GM18907 (cell line): ENCODE measurements at regions not wholly inside any gene's neighbourhood (a gene's known extent, or its start where the extent isn't known, plus 50 kb on each side); places are given as distances from the start of the nearest gene placed in this dataset.
A peak's percentile ranks its signal among the peaks of the same experiment; 100 is the strongest.
"Not testable (repeated sequence)": the region's sequence is repeated elsewhere in the genome, so short reads cannot be mapped to it uniquely, and the experiment has no call there.

Source experiments
- ATAC-seq: cut with Tn5 transposase; IDR thresholded peaks from one replicate; pipeline ENCODE4 v1.9.1; 2021; ENCODE audit warnings: mild to moderate bottlenecking, moderate library complexity; ENCODE audit not compliant: unreplicated experiment

GRCh38 chr17:71446645-71447437, 674.0 kb upstream of the SOX9 start:
- no peak for ATAC-seq

DNA sequence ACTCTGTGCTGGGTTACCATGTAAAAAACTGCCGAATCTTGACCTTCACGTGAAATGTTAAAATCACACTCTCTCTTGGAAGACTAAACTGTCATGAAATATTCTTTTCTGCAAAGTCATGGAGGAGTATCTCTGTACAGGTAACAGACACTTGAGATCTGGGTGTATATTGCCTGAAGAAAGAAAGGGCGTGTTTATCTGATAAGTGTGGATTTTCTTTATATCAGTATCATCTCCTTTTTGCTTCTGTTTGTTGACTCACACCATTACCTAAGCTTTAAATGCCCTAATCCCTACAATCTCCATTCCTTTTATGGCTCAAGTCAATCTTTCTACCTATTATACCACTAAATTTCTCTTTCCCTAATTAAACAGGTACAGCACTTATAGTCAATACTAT, 673.2 kb upstream of the SOX9 start:
- ATAC-seq = no peak

GRCh38 chr17:71450657-71451056, 670.2 kb upstream of the SOX9 start:
- not testable (repeated sequence) for ATAC-seq

DNA sequence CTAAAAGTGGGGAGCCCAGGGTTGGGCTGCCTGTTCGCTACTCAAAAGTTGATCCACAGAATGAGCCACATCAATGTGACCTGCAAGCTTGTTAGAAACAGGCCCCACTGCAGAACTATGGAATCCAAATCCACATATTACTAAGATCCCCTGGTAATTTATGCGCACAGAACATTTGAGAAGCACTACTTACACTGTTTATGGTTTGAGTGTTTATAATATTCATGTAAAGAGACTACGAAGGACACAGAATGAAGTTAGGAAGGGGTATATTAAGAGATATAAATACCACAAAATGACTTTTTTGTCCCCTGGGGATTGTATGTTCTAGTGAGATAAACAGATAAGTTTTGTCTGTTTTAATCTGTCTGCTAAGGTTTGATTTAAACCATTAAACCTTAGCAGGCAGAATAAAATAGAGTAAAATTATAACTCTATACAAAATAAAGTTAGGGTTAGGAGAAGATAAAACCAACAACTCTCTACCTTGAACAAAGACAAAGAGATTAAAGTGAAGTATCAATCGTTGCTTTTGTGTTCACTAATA, 666.9 kb upstream of the SOX9 start:
- ATAC-seq = no peak

DNA sequence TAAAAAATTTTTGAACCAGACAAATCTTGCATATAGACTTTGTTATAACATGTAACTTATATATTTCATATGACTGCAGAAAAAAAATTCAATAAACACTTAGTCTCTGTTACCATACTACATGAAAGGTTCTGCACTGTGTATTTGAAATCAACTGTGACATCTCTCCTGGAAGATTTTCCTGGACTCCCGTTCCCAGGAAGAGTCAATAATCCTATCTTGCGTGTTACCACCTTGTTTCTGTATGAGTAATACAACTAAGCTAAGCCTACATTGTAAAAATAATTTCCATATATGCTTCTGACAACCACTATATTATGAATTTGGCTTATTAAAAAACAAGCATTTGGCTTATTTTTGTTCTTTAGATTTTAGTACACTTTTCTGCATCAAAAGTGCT, 665.6 kb upstream of the SOX9 start:
- ATAC-seq = no peak

DNA sequence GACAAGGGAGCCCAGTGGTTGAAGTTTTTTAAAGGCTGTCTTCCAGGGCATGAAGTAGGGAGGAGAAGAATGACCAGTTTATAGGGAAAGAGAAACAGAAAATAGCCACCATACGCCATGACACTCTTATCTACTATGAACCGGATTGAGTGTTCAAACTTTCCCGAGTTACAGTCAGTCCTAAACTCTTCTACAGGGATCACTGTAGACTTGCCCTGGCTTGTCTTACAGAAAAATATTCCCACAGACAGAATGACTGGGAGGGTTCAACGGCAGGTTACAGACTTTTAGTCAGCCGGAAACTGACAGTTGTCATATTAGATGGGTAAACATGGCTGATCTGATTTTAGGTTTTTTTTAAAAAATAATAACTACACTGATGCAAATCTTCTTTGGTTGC, 662.5 kb upstream of the SOX9 start:
- ATAC-seq = no peak

DNA sequence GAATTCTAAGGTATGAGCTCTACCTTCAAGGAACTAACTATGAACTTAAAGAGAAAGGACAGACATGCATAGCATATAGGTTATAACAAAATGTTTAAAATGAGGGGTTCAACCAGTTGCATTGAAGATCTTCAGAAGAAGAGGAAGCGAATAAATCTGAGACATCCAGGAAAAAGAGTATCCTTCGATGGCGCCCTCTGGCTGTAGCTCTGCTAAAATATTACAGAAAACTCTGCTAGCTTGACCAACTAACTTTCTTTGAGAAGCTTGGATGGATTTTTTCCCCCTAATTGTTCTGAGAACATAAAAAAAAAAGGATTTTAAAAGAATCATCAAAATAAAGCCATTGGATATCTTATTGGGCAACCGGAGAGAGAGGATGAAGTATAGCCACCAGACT, 659.9 kb upstream of the SOX9 start:
- ATAC-seq = no peak

DNA sequence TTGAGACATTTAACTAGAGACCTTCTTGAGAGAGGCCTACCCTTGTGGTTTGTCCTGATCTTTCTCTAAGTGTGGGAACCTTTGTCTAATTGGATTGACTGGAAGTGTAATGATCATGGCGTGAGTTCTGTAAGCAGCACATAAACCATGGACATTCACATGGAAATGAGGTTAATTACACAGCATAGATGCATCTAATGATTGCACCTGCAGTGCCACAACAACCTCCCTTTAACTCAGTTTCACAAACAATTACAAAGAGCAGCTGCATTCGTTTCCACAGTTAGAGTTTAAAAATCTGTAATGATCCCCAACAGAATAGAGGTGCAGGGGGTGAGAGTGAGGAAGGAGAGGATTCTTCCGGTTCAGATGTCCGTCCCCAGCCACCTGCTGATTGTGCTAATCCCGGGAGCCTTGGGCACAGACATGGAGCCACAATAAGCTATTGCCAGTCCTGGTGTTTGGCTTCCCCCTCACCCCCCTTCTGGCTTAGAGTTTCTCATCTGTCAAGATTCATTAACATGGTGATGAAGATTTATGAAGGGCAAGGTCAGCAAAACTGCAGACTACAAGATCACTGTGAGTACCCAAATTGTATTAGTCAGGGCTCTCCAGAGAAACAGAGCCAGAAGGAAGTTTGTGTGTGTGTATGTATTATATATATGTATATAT, 659.2 kb upstream of the SOX9 start:
- no peak for ATAC-seq

DNA sequence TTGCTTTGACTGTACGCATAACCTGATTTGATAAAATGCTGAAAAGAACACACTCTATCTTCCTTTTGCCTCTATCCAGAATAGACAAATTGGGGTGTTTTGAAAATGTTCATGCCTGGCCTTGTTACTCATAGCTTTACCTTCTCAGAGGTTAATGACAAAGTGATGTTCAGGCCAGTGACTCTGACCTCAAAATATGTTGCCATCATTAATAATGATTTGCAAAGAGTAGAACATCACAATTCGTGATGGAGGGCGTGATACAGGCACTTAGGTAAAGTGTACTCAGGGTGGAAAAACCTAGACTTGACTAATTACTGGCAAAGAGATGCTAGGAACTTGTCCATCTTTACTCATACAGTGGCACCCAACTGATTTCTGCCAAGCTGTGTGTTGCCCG, 656.6 kb upstream of the SOX9 start:
- no peak for ATAC-seq

GRCh38 chr17:71464751-71465150, 656.1 kb upstream of the SOX9 start:
- no peak for ATAC-seq

DNA sequence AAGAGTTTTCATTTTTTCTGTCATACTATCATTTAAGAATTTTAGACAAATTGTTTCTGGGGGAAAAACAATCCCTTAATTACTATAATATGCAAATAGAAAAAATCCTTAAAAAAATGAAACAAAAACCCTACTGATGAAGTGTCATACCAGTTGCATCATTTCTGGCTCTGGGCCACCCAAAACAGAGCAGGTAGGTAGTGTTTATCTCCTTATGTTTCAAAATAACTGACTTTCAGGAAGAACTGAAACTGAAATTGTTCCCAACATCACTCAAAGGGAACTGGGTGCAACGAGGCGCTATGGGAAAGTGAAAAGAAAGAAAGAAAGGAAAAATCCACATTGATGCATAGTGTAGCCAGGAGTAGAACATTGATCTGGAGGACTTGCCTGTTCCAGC, 653.1 kb upstream of the SOX9 start:
- ATAC-seq = no peak

- ATAC-seq = no peak
These were observed 650.8 kb upstream of the SOX9 start for GRCh38 chr17:71470062-71470461.

GRCh38 chr17:71472809-71473789, 647.7 kb upstream of the SOX9 start:
- ATAC-seq = peak; percentile 70

DNA sequence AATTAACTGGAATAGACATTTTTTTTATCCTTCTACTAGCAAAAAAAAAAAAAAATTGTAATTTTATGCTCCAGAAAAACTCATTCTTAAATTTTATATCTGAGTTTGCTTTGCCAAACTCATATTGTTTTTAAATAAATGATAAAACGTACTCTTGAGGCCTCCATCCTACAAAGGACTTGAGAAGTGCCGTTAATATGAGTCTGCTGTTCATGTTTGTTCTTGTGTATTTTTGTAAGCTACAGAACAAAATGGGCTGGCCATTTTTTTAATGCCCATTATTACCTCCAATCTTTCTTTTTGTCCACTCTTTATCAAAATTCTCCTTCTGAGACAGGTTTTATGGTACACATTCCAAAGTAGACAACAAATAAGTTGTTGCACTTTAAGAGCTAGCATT, 643.5 kb upstream of the SOX9 start:
- no peak for ATAC-seq

GRCh38 chr17:71480099-71480498, 640.7 kb upstream of the SOX9 start:
- no peak for ATAC-seq

DNA sequence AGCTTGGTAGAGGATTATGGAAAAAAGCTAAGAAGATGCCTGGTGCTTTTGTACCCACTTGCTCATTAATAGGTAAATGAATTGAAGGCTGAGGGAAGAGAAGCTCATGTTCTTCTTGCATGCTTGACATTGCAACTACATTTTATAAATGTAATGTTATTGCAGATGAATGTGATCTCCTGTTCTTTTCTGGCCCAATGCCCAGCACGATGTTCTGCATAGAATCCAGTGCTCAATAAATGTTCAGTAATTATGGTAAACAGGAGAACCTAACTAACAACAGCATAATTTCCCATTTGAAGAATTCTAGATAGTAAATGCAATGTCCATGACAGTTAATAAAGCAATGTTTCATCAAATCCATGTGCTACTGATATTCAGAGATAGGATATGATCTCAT, 638.2 kb upstream of the SOX9 start:
- ATAC-seq = no peak

DNA sequence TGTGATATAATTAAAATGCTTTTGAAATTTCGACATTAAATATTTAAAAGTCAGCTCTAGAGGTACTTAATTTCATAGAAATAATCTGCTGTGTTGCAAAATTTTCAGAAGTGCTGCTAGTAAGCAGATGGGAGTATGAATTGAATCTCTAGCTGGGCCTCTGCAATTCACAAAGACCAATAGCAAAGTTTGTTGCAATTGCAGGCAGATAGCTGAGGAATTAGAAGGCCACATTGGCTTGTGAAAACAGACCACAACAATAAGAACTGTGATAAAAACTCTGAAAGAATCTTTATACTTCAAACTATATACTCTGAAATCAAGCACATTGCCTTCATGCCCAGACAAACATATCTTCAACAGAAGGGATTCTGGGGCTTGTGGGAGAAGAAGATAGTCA, 636.3 kb upstream of the SOX9 start:
- ATAC-seq = no peak

DNA sequence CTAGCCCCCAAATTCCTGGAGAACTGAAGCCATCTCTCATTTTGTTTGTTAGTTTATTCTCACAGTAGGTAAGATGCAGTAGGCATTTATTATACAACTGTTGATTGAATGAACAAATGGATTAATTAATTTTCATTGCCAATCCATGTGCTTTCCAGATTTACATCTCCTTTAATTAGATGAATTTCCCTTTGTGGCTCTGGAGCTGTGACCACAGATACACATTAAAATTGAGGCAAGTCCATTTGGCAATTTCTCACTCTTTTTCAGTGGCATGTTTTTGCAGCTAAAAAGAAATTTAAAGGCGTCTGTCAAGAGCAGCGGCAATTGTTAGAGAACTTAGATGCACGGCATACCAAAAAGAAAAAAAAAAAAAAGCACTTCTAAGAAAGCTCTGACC, 635.4 kb upstream of the SOX9 start:
- ATAC-seq = no peak

DNA sequence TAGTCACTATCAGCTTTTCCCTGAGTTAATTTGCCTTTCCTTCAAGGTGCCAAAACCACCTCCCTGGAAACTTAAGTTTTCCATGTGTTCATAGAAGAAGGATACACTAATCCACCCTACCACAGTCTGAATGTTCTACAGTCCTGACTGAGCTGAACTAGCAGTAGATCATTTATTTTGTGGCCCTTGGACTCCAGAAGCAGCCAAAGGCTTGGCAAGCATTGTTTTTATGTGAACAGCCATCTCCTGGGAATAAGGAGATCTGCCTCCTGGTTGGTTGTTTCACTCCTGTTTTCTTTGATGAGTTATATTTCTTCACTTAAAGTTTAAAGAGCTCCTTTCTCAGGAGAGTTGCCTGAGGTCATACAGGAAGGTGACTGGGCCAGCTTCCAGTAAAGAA, 634.6 kb upstream of the SOX9 start:
- ATAC-seq = no peak

DNA sequence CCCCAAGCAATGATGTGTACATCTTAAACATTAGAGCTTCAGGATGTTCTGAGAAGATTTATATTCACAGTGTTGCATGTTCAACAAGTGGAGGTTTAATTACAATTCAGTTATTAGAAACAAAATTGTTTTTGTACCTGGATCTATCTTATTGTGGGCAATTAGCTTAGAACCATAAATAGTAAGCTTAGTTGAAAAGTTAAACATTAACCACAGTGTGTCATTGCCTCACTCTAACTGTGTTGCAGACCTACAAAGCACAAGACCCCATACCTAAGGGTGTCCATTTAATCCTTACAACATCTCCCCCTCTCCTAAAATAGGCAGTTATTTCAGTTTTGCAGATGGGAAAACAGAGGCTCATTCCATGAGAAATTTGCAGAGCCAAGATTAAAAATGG, 632.0 kb upstream of the SOX9 start:
- ATAC-seq = no peak
